ENCODE measurements at regions not wholly inside any gene's neighbourhood (a gene's known extent, or its start where the extent isn't known, plus 50 kb on each side); places are given as distances from the start of the nearest gene placed in this dataset.

- no peaks in the 10 kb centered on the region for H3K4me1 Mint-ChIP-seq
- H3K4me3 Mint-ChIP-seq = no peak overlapping the region
- H3K27ac Mint-ChIP-seq = no peak overlapping the region
- H3K9me3 Mint-ChIP-seq = no peaks in the 10 kb centered on the region
- H3K27me3 Mint-ChIP-seq = peaks cover 11% of the 10 kb centered on the region
- H3K36me3 Mint-ChIP-seq = no peaks in the 10 kb centered on the region
These were observed 189.0 kb downstream of the GALNT1 start for GRCh38 chr18:35770376-35771014.

DNA sequence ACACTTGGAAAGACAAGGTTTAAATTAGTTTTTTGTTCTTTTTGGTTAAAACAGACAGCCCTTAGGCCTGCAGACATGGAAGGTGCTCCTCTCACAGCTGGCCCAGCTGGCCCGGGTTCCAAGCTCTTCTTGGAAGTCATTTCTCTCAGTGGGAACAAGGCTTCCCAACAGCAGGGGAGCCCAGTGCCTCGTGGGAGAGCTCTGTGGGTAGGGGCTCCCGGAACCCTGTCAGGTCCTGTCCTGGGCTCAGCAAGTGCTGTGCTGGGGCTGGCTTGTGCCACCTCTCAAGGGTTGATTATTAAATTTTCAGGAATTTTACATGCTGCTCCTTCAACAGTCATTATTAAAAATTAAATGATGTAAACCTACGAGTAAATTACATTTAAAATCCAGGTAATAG lies 189.6 kb downstream of the GALNT1 start:
- Mint-ChIP-seq H3K27me3 (peaks cover 11% of the 10 kb centered on the region), H3K9me3 (no peaks in the 10 kb centered on the region), H3K27ac (no peak overlapping the region), H3K4me3 (no peak overlapping the region), H3K36me3 (no peaks in the 10 kb centered on the region), H3K4me1 (no peaks in the 10 kb centered on the region)

GRCh38 chr18:35775887-35776286 lies 194.3 kb downstream of the GALNT1 start:
- H3K4me3 Mint-ChIP-seq = no peak overlapping the region
- H3K4me1 Mint-ChIP-seq = no peaks in the 10 kb centered on the region
- no peaks in the 10 kb centered on the region for H3K36me3 Mint-ChIP-seq
- H3K27ac Mint-ChIP-seq = no peak overlapping the region
- H3K9me3 Mint-ChIP-seq = no peaks in the 10 kb centered on the region
- peaks cover 18% of the 10 kb centered on the region for H3K27me3 Mint-ChIP-seq

DNA sequence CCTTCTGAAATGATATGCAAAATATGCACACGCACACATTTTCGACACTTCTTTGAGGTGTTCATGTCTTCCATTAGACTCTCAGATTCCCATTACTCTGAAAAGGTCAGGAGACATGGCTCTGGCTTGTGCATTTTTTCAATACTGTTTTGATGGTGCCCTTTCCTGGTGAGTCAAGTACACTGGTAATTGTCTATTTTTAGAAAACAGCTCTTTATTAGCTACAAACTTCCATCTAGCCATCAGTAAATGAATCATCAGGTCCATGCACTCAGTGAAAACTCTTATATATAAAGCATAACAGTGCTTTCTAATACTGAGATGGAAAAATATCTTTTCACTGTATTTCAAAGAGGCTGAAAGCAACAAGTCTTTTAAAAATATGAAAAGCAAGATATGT lies 194.9 kb downstream of the GALNT1 start:
- Mint-ChIP-seq H3K27me3 (peaks cover 21% of the 10 kb centered on the region), H3K36me3 (no peaks in the 10 kb centered on the region), H3K4me1 (no peaks in the 10 kb centered on the region), H3K9me3 (no peaks in the 10 kb centered on the region), H3K4me3 (no peak overlapping the region), H3K27ac (no peak overlapping the region)

- Mint-ChIP-seq H3K4me3 (no peak overlapping the region), H3K4me1 (no peaks in the 10 kb centered on the region), H3K27me3 (peaks cover 21% of the 10 kb centered on the region), H3K27ac (no peak overlapping the region), H3K36me3 (no peaks in the 10 kb centered on the region), H3K9me3 (no peaks in the 10 kb centered on the region)
These were observed 195.4 kb upstream of the RMP24 start for GRCh38 chr18:35777039-35777438.

- no peaks in the 10 kb centered on the region for H3K4me1 Mint-ChIP-seq
- H3K27me3 Mint-ChIP-seq = peaks cover 20% of the 10 kb centered on the region
- no peak overlapping the region for H3K4me3 Mint-ChIP-seq
- H3K36me3 Mint-ChIP-seq = no peaks in the 10 kb centered on the region
- H3K27ac Mint-ChIP-seq = no peak overlapping the region
- no peaks in the 10 kb centered on the region for H3K9me3 Mint-ChIP-seq
These were observed 193.4 kb upstream of the RMP24 start for GRCh38 chr18:35778850-35779627.

DNA sequence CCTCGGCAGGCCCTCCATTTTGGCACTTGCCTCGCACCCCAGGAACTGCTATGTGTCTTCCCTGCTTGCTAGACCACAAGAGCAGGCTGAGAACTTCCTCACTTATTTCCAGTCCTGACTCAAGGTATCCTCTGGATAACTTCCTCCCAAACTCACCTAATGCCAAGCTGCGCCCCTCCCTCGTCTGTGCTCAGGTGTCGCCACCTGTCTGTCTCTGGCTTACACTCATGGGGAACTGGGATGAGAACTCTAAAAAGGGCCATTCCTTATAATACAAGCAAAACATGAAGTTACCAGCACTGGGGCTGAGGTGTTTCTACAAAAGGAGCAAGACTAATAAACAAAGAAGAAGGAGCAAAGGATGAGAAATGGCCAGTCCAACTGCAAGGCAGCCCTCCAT lies 191.5 kb upstream of the RMP24 start:
- no peaks in the 10 kb centered on the region for H3K36me3 Mint-ChIP-seq
- H3K4me1 Mint-ChIP-seq = no peaks in the 10 kb centered on the region
- no peak overlapping the region for H3K27ac Mint-ChIP-seq
- H3K4me3 Mint-ChIP-seq = no peak overlapping the region
- no peaks in the 10 kb centered on the region for H3K9me3 Mint-ChIP-seq
- peaks cover 10% of the 10 kb centered on the region for H3K27me3 Mint-ChIP-seq

- Mint-ChIP-seq H3K27ac (no peak overlapping the region), H3K36me3 (no peaks in the 10 kb centered on the region), H3K4me3 (no peak overlapping the region), H3K4me1 (no peaks in the 10 kb centered on the region), H3K9me3 (no peaks in the 10 kb centered on the region), H3K27me3 (peaks cover 10% of the 10 kb centered on the region)
These were observed 189.6 kb upstream of the RMP24 start for GRCh38 chr18:35782926-35783325.

- Mint-ChIP-seq H3K9me3 (no peaks in the 10 kb centered on the region), H3K36me3 (no peaks in the 10 kb centered on the region), H3K27me3 (no peaks in the 10 kb centered on the region), H3K27ac (no peak overlapping the region), H3K4me1 (no peaks in the 10 kb centered on the region), H3K4me3 (no peak overlapping the region)
These were observed 186.0 kb upstream of the RMP24 start for GRCh38 chr18:35786365-35787042.

- Mint-ChIP-seq H3K4me1 (no peaks in the 10 kb centered on the region), H3K27me3 (peaks cover 5% of the 10 kb centered on the region), H3K27ac (no peak overlapping the region), H3K36me3 (no peaks in the 10 kb centered on the region), H3K9me3 (no peaks in the 10 kb centered on the region), H3K4me3 (no peak overlapping the region)
These were observed 182.9 kb upstream of the RMP24 start for GRCh38 chr18:35789543-35789942.

GRCh38 chr18:35797948-35798347 lies 174.5 kb upstream of the RMP24 start:
- Mint-ChIP-seq H3K36me3 (no peaks in the 10 kb centered on the region), H3K9me3 (no peaks in the 10 kb centered on the region), H3K27me3 (peaks cover 4% of the 10 kb centered on the region), H3K27ac (no peak overlapping the region), H3K4me1 (no peaks in the 10 kb centered on the region), H3K4me3 (no peak overlapping the region)

DNA sequence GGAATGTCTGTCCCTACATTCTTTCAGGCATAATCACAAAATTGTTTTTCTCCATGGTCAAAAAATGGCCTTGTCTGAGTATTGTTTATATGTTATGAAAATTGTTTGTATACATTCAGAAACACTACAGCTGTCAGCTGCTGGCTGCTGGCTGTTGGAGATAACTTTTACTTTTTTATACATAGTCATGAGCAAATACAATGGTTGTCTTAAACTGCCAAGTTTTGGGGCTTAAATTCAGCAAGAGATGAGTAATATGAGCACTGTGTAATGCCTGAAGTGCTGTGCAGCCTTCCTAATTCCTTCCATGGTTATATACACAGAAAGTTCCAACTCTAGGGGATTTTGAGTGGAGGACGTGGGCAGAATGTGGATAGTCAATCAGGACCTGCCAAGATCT lies 168.9 kb upstream of the RMP24 start:
- no peak overlapping the region for H3K4me3 Mint-ChIP-seq

DNA sequence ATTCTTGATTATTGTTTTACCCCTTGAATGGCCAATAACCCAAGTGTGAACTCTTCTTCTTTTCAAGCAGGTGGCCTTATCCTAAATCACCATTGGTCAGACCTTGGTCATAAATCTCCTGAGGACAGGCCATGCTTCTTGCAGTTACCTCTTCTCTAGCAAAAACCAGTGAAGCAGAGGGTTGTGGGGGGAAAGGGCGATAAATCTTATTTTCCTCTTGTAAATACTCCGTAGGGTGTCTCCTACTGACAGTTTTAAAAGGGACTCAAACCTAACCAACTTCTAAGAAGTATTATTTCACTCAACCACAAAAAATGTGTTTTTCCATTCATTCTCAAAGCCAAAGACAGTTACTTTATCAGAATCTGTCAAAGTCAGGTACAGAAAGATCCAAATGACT lies 168.1 kb upstream of the RMP24 start:
- H3K27me3 Mint-ChIP-seq = peaks cover 9% of the 10 kb centered on the region
- no peak overlapping the region for H3K4me3 Mint-ChIP-seq
- no peaks in the 10 kb centered on the region for H3K36me3 Mint-ChIP-seq
- H3K9me3 Mint-ChIP-seq = no peaks in the 10 kb centered on the region
- no peaks in the 10 kb centered on the region for H3K4me1 Mint-ChIP-seq
- H3K27ac Mint-ChIP-seq = no peak overlapping the region

More for the DNA sequence above, 168.9 kb upstream of the RMP24 start:
- Mint-ChIP-seq H3K27ac (no peak overlapping the region), H3K9me3 (no peaks in the 10 kb centered on the region), H3K4me1 (no peaks in the 10 kb centered on the region), H3K27me3 (peaks cover 7% of the 10 kb centered on the region), H3K36me3 (no peaks in the 10 kb centered on the region)

DNA sequence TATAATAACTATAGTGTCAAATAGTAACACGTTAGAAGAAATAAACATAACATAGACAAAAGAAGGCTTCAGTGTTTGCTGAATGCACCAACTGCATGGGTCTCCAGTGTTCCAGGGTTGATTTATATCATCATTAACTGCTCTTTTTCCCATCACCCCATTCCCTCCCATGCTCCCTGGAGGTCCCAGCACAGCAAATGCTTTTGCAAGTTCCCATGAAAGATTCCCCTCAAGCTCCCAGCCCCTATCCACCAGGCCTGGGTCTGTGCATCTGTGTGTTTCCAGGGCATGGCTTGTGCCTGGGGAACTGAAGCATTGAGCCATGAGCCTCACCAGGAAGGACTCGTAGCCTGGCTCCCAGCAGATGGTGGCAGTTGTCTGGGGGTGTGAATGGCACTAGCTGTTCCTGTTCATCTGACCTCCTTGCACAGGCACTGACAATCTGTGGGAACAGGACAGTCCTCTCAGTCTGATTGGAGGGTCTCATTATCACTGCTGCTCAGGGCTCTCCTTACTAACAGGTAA lies 164.6 kb upstream of the RMP24 start:
- peaks cover 18% of the 10 kb centered on the region for H3K27me3 Mint-ChIP-seq
- no peaks in the 10 kb centered on the region for H3K9me3 Mint-ChIP-seq
- H3K27ac Mint-ChIP-seq = no peak overlapping the region
- no peaks in the 10 kb centered on the region for H3K4me1 Mint-ChIP-seq
- no peak overlapping the region for H3K4me3 Mint-ChIP-seq
- no peaks in the 10 kb centered on the region for H3K36me3 Mint-ChIP-seq

- Mint-ChIP-seq H3K9me3 (no peaks in the 10 kb centered on the region), H3K27ac (peak overlapping the region; percentile 5), H3K4me3 (no peak overlapping the region), H3K36me3 (no peaks in the 10 kb centered on the region), H3K4me1 (no peaks in the 10 kb centered on the region), H3K27me3 (peaks cover 18% of the 10 kb centered on the region)
These were observed 163.7 kb upstream of the RMP24 start for GRCh38 chr18:35808796-35809195.

- Mint-ChIP-seq H3K4me3 (no peak overlapping the region), H3K27ac (no peak overlapping the region), H3K9me3 (no peaks in the 10 kb centered on the region), H3K4me1 (no peaks in the 10 kb centered on the region), H3K36me3 (no peaks in the 10 kb centered on the region), H3K27me3 (peaks cover 21% of the 10 kb centered on the region)
These were observed 162.0 kb upstream of the RMP24 start for GRCh38 chr18:35810520-35810919.
